AG04450 (cell line): ENCODE measurements at regions not wholly inside any gene's neighbourhood (a gene's known extent, or its start where the extent isn't known, plus 50 kb on each side); places are given as distances from the start of the nearest gene placed in this dataset.

Experiments used
- CTCF ChIA-PET: fragments of 300-600, 350-600 bp; formaldehyde crosslinking; extraction: SDS; loops from one replicate; lab custom pipeline; 2022; ENCODE audit warnings: antibody characterized with exemption, inconsistent platforms; lab: Charles Lee
- POLR2A ChIA-PET: fragments of 350-600 bp; formaldehyde crosslinking; extraction: SDS; loops from one replicate; lab custom pipeline; 2021; ENCODE audit warnings: antibody characterized with exemption, inconsistent platforms; lab: Yijun Ruan, JAX
- DNase-seq: peaks from one replicate; pipeline ENCODE4 v3.0.0-alpha.2; 2011; ENCODE audit warnings: low read depth, low spot score
- H3K27ac ChIP-seq: one replicate; pipeline ENCODE4 v1.5.1; 2012; ENCODE audit warnings: low read depth, low read length, control low read depth
- H3K27me3 ChIP-seq: one replicate; pipeline ENCODE4 v1.6.0; 2012; ENCODE audit warnings: low read length; ENCODE audit not compliant: control insufficient read depth, insufficient read depth
- H3K4me3 ChIP-seq: 2 replicates; pipeline ENCODE4 v1.5.1; 2011; ENCODE audit warnings: mild to moderate bottlenecking, low read depth, low read length, control low read depth
- H3K9me3 ChIP-seq: 2 replicates; pipeline ENCODE4 v1.5.1; 2012; ENCODE audit warnings: low read length; ENCODE audit not compliant: control insufficient read depth, insufficient read depth
- CTCF ChIP-seq: IDR thresholded peaks from 2 replicates; pipeline ENCODE4 v1.5.1; 2011; ENCODE audit warnings: low read depth, low read length, control low read depth, inconsistent platforms

GRCh38 chr3:34547297-34547920 lies 749.0 kb downstream of the PDCD6IP start:
- Histone ChIP-seq H3K9me3 (peaks cover 7% of the 10 kb centered on the region), H3K27me3 (no peaks in the 10 kb centered on the region), H3K4me3 (no peak overlapping the region), H3K27ac (no peak overlapping the region)
- no peak for TF ChIP-seq CTCF
- DNase-seq, result no peak
- ChIA-PET CTCF (no interaction called here), POLR2A (no interaction called here)

GRCh38 chr3:34567266-34567665 lies 768.8 kb downstream of the PDCD6IP start:
- Histone ChIP-seq H3K27ac (no peak overlapping the region), H3K27me3 (no peaks in the 10 kb centered on the region), H3K9me3 (no peaks in the 10 kb centered on the region), H3K4me3 (no peak overlapping the region)
- CTCF ChIA-PET, result no interaction called here
- no peak for TF ChIP-seq CTCF
- POLR2A ChIA-PET, result no interaction called here
- DNase-seq, result no peak

- H3K27ac ChIP-seq, result no peak overlapping the region
- POLR2A ChIA-PET, result no interaction called here
These were observed 770.3 kb downstream of the PDCD6IP start for GRCh38 chr3:34568766-34569165.

GRCh38 chr3:34569437-34569836 lies 771.0 kb downstream of the PDCD6IP start:
- no peaks in the 10 kb centered on the region for H3K27me3 ChIP-seq
- ChIA-PET POLR2A (no interaction called here), CTCF (no interaction called here)
- no peaks in the 10 kb centered on the region for H3K9me3 ChIP-seq
- no peak overlapping the region for H3K27ac ChIP-seq
- no peak for DNase-seq
- H3K4me3 ChIP-seq, result no peak overlapping the region
- no peak for TF ChIP-seq CTCF

More at GRCh38 chr3:34568766-34569165, 770.3 kb downstream of the PDCD6IP start:
- Histone ChIP-seq H3K4me3 (no peak overlapping the region), H3K27me3 (no peaks in the 10 kb centered on the region), H3K9me3 (no peaks in the 10 kb centered on the region)
- DNase-seq, result no peak
- no peak for TF ChIP-seq CTCF
- CTCF ChIA-PET, result no interaction called here

- TF ChIP-seq CTCF, result no peak
- no peaks in the 10 kb centered on the region for H3K9me3 ChIP-seq
- no peak for DNase-seq
- ChIA-PET POLR2A (no interaction called here), CTCF (no interaction called here)
- no peak overlapping the region for H3K27ac ChIP-seq
- no peak overlapping the region for H3K4me3 ChIP-seq
- no peaks in the 10 kb centered on the region for H3K27me3 ChIP-seq
These were observed 772.7 kb downstream of the PDCD6IP start for GRCh38 chr3:34570916-34571705.
